IMR-90 (cell line): ENCODE measurements at regions not wholly inside any gene's neighbourhood (a gene's known extent, or its start where the extent isn't known, plus 50 kb on each side); places are given as distances from the start of the nearest gene placed in this dataset.
"Not testable (repeated sequence)": the region's sequence is repeated elsewhere in the genome, so short reads cannot be mapped to it uniquely, and the experiment has no call there.

Experiments
- ATAC-seq: fragments of 200-7000 bp; cut with Tn5 transposase; 2 replicates; pipeline ENCODE4 v1.9.1; 2020; ENCODE audit warnings: low read depth, mild to moderate bottlenecking, moderate library complexity
- BruUV-seq: library from RNA; stranded (reverse); fragments of 400-500 nt; replicated peaks from 2 replicates; lab custom pipeline; 2021; lab: Mats Ljungman, UMichigan
- CTCF ChIA-PET: fragments of 300-600 bp; formaldehyde crosslinking; extraction: SDS; loops from one replicate; lab custom pipeline; 2021; ENCODE audit warnings: antibody characterized with exemption; lab: Yijun Ruan, JAX
- POLR2A ChIA-PET: fragments of 300-600 bp; sonication (Branson Sonifier 250); formaldehyde crosslinking; loops from one replicate; lab custom pipeline; 2022; ENCODE audit warnings: antibody characterized with exemption; ENCODE audit not compliant: unreplicated experiment; lab: Charles Lee
- DNase-seq: peaks from one replicate; pipeline ENCODE4 v3.0.0; 2013
- H2AFZ ChIP-seq: replicated peaks from 2 replicates; pipeline ENCODE3; 2013; ENCODE audit warnings: low read length, mild to moderate bottlenecking; ENCODE audit not compliant: poor library complexity
- H2AK5ac ChIP-seq: 2 replicates; pipeline ENCODE4 v1.6.1; 2013; ENCODE audit warnings: low read depth, low read length, inconsistent platforms
- H2AK9ac ChIP-seq: replicated peaks from 2 replicates; pipeline ENCODE3; 2013; ENCODE audit warnings: mild to moderate bottlenecking, low read depth, low read length, moderate library complexity; ENCODE audit not compliant: poor library complexity
- H2BK120ac ChIP-seq: 2 replicates; pipeline ENCODE4 v1.6.1; 2013; ENCODE audit warnings: low read depth, low read length, inconsistent platforms
- H2BK15ac ChIP-seq: 3 replicates; pipeline ENCODE4 v1.6.1; 2013; ENCODE audit warnings: low read depth, low read length, inconsistent platforms
- H2BK20ac ChIP-seq: 2 replicates; pipeline ENCODE4 v1.6.1; 2013; ENCODE audit warnings: low read depth, mild to moderate bottlenecking, inconsistent platforms, low read length, moderate library complexity
- H2BK5ac ChIP-seq: 2 replicates; pipeline ENCODE4 v1.6.1; 2013; ENCODE audit warnings: mild to moderate bottlenecking, low read depth, low read length, inconsistent platforms; ENCODE audit not compliant: poor library complexity, severe bottlenecking
- H3K14ac ChIP-seq: replicated peaks from 2 replicates; pipeline ENCODE4 v1.6.1; 2013; ENCODE audit warnings: low read depth, low read length, inconsistent platforms
- H3K18ac ChIP-seq: 2 replicates; pipeline ENCODE4 v1.6.1; 2013; ENCODE audit warnings: low read depth, low read length, control low read depth
- H3K23ac ChIP-seq: 2 replicates; pipeline ENCODE4 v1.6.1; 2013; ENCODE audit warnings: low read depth, low read length, inconsistent platforms
- H3K27ac ChIP-seq: 2 replicates; pipeline ENCODE4 v1.5.1; 2013; ENCODE audit warnings: mild to moderate bottlenecking, control low read depth, low read length; ENCODE audit not compliant: insufficient read depth
- H3K27me3 ChIP-seq: 2 replicates; pipeline ENCODE4 v1.6.1; 2013; ENCODE audit warnings: low read length; ENCODE audit not compliant: control insufficient read depth, insufficient read depth
- H3K36me3 ChIP-seq: 2 replicates; pipeline ENCODE4 v1.6.1; 2013; ENCODE audit warnings: low read length, mixed read lengths; ENCODE audit not compliant: control insufficient read depth, insufficient read depth
- H3K4ac ChIP-seq: 2 replicates; pipeline ENCODE4 v1.6.1; 2013; ENCODE audit warnings: low read depth, low read length, inconsistent platforms
- H3K4me1 ChIP-seq: 2 replicates; pipeline ENCODE4 v1.6.1; 2013; ENCODE audit warnings: low read length, mixed read lengths; ENCODE audit not compliant: control insufficient read depth, insufficient read depth
- H3K4me2 ChIP-seq: 2 replicates; pipeline ENCODE4 v1.6.1; 2013; ENCODE audit warnings: low read depth, mild to moderate bottlenecking, control low read depth, low read length, moderate library complexity
- H3K4me3 ChIP-seq: 2 replicates; pipeline ENCODE4 v1.5.1; 2013; ENCODE audit warnings: low read depth, mild to moderate bottlenecking, control low read depth, low read length, moderate library complexity; ENCODE audit not compliant: insufficient read depth
- H3K56ac ChIP-seq: 2 replicates; pipeline ENCODE4 v1.6.1; 2013; ENCODE audit warnings: low read length, inconsistent platforms; ENCODE audit not compliant: insufficient read depth; ENCODE audit errors: extremely low read depth
- H3K79me1 ChIP-seq, 2 experiments: 2 replicates each; pipeline ENCODE4 v1.6.1; 2013; ENCODE audit warnings: low read length in 2 of 2, inconsistent platforms in 1 of 2, low read depth in 1 of 2
- H3K9ac ChIP-seq: 2 replicates; pipeline ENCODE4 v1.6.1; 2013; ENCODE audit warnings: low read depth, low read length, control low read depth
- H3K9me1 ChIP-seq: 2 replicates; pipeline ENCODE4 v1.6.1; 2013; ENCODE audit warnings: low read length, inconsistent platforms; ENCODE audit not compliant: insufficient read depth
- H3K9me3 ChIP-seq: 2 replicates; pipeline ENCODE4 v1.6.1; 2013; ENCODE audit warnings: low read length; ENCODE audit not compliant: control insufficient read depth, insufficient read depth
- H4K20me1 ChIP-seq: 2 replicates; pipeline ENCODE4 v1.6.1; 2013; ENCODE audit warnings: low read length, inconsistent platforms; ENCODE audit not compliant: insufficient read depth
- H4K5ac ChIP-seq: 2 replicates; pipeline ENCODE4 v1.6.1; 2013; ENCODE audit warnings: mild to moderate bottlenecking, low read depth, low read length, control low read depth
- H4K8ac ChIP-seq, 2 experiments: 2 replicates each; pipeline ENCODE4 v1.6.1; 2013; ENCODE audit warnings: low read depth in 2 of 2, low read length in 2 of 2, control low read depth in 1 of 2, inconsistent platforms in 1 of 2
- H4K91ac ChIP-seq: 2 replicates; pipeline ENCODE4 v1.6.1; 2013; ENCODE audit warnings: low read depth, low read length, inconsistent platforms; ENCODE audit not compliant: insufficient read depth
- WGBS, 2 experiments: methylation state at CpG; one replicate each; pipeline versions ENCODE4 v1.1.5 to v1.1.7; 2013; ENCODE audit warnings: missing lambda C conversion rate in 2 of 2; ENCODE audit not compliant: insufficient read length in 1 of 2; ENCODE audit errors: extremely low coverage in 2 of 2; 5-methylcytosine and 5-hydroxymethylcytosine counted together
- dilution Hi-C: fragments of 300-500 bp; cut with HindIII; formaldehyde crosslinking; loops from one replicate; pipeline ENCODE4 v1.14.3; 2018; ENCODE audit warnings: low sequenced_read_pairs; ENCODE audit not compliant: unreplicated experiment
- in situ Hi-C: fragments of 300-500 bp; cut with MboI; formaldehyde crosslinking; loops from 3 replicates; pipeline ENCODE4 v1.14.3; 2019; ENCODE audit warnings: low sequenced_read_pairs, inconsistent platforms, mixed read lengths
- intact Hi-C: fragments of 100-400 bp; cut with micrococcal nuclease; formaldehyde crosslinking; loops from 2 replicates; pipeline ENCODE4 v1.10.0; 2022

DNA sequence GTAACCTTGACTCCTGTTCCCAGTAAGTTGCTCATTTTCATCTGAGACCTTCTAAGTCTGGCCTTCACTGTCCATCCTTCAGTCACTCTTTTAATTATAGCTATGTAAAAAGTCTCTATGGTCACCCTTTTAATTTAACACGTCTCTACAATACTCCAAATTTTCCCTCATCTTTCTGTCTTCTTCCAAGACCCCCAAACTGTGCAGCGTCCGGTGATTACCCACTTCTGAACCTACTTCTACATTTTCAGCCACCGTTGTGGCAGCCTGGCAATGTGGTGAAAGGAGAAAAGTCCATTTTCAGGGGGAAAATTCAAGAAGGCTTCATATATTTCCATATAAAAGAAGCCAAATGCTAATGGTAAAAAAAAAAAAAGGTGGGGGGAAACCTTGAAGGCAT is 283.4 kb downstream of the POTED start:
- H3K9me1 ChIP-seq, H3K27ac ChIP-seq, H3K4ac ChIP-seq, H4K91ac ChIP-seq, H3K56ac ChIP-seq, H3K9ac ChIP-seq, H2AFZ ChIP-seq, H2BK120ac ChIP-seq, H3K4me2 ChIP-seq, H3K23ac ChIP-seq, dilution Hi-C loops, H2BK20ac ChIP-seq, ATAC-seq, H3K18ac ChIP-seq, H4K5ac ChIP-seq, intact Hi-C loops, H3K9me3 ChIP-seq, in situ Hi-C loops, POLR2A ChIA-PET, DNase-seq, BruUV-seq, H3K36me3 ChIP-seq, H4K20me1 ChIP-seq, H3K14ac ChIP-seq, H2AK9ac ChIP-seq, H3K4me3 ChIP-seq, H2BK5ac ChIP-seq, H2BK15ac ChIP-seq, CTCF ChIA-PET, H3K27me3 ChIP-seq, H3K4me1 ChIP-seq, H3K79me1 ChIP-seq, H4K8ac ChIP-seq, H2AK5ac ChIP-seq: not testable (repeated sequence)
- no CpG with 5 or more reads among the region's 4 CpGs for WGBS, 2 experiments

DNA sequence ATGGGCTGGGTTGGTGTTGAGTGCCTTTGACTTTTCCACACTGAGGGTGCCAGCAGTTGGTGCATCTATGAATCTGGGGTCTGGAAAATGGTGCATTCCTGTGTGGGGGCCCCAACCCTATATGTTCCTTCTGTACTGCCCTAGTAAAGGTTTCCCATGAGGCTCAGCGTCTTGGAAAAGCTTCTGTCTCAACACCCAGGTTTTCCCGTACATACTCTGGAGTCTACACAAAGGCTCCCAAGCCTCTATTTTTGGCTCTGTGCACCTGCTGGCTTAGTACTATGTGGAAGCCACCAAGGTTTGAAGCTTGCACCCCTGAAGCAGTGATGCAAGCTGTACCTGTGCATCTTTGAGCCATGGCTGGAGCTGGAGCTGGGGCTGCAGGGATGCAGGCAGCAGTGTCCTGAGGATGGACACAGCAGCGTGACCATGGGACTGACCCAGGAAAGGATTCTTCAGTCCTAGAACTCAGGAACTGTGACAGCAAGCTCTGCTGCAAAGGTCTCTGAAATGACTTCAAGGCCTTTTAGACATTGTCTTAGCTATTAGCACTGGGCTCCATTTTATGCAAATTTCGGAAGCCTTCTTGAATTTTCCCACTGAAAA is 282.7 kb downstream of the POTED start:
- H3K14ac ChIP-seq, POLR2A ChIA-PET, H3K27me3 ChIP-seq, ATAC-seq, H3K56ac ChIP-seq, H4K91ac ChIP-seq, H3K79me1 ChIP-seq, H3K9me3 ChIP-seq, H2AK5ac ChIP-seq, H3K18ac ChIP-seq, H4K5ac ChIP-seq, H4K8ac ChIP-seq, H3K36me3 ChIP-seq, H3K4ac ChIP-seq, H2AFZ ChIP-seq, H3K4me1 ChIP-seq, H2BK120ac ChIP-seq, CTCF ChIA-PET, H3K9me1 ChIP-seq, DNase-seq, H3K4me3 ChIP-seq, H2BK20ac ChIP-seq, H2AK9ac ChIP-seq, H3K23ac ChIP-seq, BruUV-seq, H3K27ac ChIP-seq, H3K9ac ChIP-seq, intact Hi-C loops, H3K4me2 ChIP-seq, H2BK5ac ChIP-seq, in situ Hi-C loops, H2BK15ac ChIP-seq, dilution Hi-C loops, H4K20me1 ChIP-seq: not testable (repeated sequence)
- WGBS, 2 experiments: 80% methylated on average over 2 of the region's 4 CpGs; no CpG with 5 or more reads in 1 of the 2 experiments
